ENCODE measurements at regions not wholly inside any gene's neighbourhood (a gene's known extent, or its start where the extent isn't known, plus 50 kb on each side); places are given as distances from the start of the nearest gene placed in this dataset.

DNA sequence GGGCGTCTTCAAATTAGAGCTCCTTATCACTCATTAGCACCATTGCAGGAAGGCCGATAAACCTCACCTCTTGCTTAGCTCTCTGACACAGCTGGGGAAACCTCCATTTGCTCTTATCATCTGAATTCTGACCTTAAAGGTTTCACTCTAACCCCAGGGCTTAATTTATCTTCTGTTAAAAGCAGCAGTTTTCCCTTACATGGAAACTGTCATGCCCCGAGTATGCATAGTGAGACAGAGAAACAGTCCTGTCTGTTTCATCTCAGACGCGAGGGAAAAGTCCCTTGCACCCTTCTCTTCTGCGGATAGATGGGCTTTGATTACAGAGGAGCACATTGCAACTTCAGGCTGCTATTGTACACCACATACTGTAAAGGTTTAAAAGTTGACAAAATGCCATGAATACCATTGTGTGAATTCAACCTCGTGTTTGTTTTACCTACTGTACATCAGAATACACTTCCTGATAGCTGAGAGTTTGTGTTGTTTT, 191.5 kb upstream of the BMP2 start:
- Histone ChIP-seq H3K27ac (ENCODE audit: low read length) (no peak overlapping the region), H3K36me3 (ENCODE audit: insufficient read depth, low read depth, low read length) (no peaks in the 10 kb centered on the region), H3K9me3 (ENCODE audit: insufficient read depth, low read depth, low read length) (no peaks in the 10 kb centered on the region), H3K4me1 (ENCODE audit: insufficient read depth, low read length) (no peaks in the 10 kb centered on the region), H3K9ac (ENCODE audit: low read depth, low read length) (no peak overlapping the region), H3K4me3 (ENCODE audit: low read length) (no peak overlapping the region), H3K27me3 (ENCODE audit: insufficient read depth, low read length) (no peaks in the 10 kb centered on the region)

DNA sequence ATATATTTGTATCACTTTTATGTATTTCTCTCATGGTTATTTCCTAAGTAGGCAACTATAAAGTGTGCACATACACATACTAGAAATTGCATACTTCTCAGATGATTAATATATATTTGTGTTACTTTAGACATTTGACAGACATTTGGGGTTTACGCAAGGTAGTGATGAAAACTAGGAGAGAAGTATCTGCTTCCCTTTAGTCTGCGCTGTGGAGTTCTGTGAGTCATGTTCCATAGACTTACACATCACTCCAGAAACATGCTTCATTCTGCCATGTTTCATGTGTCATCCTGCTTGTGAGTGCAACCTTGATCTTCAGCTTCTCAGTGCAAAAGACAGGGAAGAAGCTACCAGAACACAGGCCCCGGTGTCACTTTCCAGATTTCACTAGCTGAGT, 200.7 kb upstream of the BMP2 start:
- Histone ChIP-seq H3K9ac (ENCODE audit: low read depth, low read length) (no peak overlapping the region), H3K4me1 (ENCODE audit: insufficient read depth, low read length) (no peaks in the 10 kb centered on the region), H3K36me3 (ENCODE audit: insufficient read depth, low read depth, low read length) (no peaks in the 10 kb centered on the region), H3K27ac (ENCODE audit: low read length) (no peak overlapping the region), H3K27me3 (ENCODE audit: insufficient read depth, low read length) (peaks cover 4% of the 10 kb centered on the region; the same call in 1 of the 2 replicates), H3K9me3 (ENCODE audit: insufficient read depth, low read depth, low read length) (no peaks in the 10 kb centered on the region), H3K4me3 (ENCODE audit: low read length) (no peak overlapping the region)

DNA sequence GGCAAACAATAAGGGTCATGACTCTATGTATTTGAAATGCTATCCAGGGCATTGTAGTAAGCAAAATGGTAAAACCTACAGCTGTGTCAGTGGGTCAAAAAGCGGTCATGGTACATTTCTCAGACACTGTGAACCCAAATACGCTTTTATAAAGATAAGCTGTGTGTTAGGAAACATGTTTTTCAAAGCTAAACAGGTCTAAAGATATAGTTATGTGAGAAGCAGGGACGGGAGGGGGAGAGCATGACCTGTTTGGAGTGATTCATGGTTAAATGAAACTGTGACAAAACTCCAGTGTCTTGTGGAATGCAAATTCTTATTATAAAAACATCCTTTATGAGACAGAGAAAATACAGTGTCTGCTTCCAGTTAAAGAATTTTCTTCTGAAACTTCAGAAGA, 205.4 kb upstream of the BMP2 start:
- H3K36me3 ChIP-seq (ENCODE audit: insufficient read depth, low read depth, low read length) = no peaks in the 10 kb centered on the region
- H3K9ac ChIP-seq (ENCODE audit: low read depth, low read length) = no peak overlapping the region
- no peak overlapping the region for H3K27ac ChIP-seq (ENCODE audit: low read length)
- H3K4me3 ChIP-seq (ENCODE audit: low read length) = no peak overlapping the region
- no peaks in the 10 kb centered on the region for H3K9me3 ChIP-seq (ENCODE audit: insufficient read depth, low read depth, low read length)
- H3K4me1 ChIP-seq (ENCODE audit: insufficient read depth, low read length) = no peaks in the 10 kb centered on the region
- peaks cover 4% of the 10 kb centered on the region; the same call in 1 of the 2 replicates for H3K27me3 ChIP-seq (ENCODE audit: insufficient read depth, low read length)

DNA sequence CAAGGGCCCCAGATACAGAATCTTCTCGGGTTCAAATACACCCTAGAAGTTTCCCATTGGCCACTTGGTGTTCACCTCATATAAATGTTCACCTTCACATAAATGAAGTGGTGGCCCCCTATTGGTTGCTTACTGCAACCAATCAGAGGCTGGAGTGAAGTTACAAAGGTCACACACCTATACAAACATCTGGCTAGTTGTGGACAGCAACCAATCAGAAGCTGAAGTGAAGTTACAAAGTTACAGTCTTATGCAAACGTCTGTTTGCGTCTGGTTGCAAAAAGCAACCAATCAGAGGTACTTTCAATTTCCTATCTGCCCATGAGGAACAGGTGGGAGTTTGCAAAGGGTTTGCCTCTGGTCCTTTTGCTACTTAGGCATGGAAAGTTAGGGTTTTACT, 206.5 kb upstream of the BMP2 start:
- Histone ChIP-seq H3K27me3 (ENCODE audit: insufficient read depth, low read length) (peaks cover 4% of the 10 kb centered on the region; the same call in 1 of the 2 replicates), H3K9me3 (ENCODE audit: insufficient read depth, low read depth, low read length) (no peaks in the 10 kb centered on the region), H3K36me3 (ENCODE audit: insufficient read depth, low read depth, low read length) (no peaks in the 10 kb centered on the region), H3K9ac (ENCODE audit: low read depth, low read length) (no peak overlapping the region), H3K27ac (ENCODE audit: low read length) (no peak overlapping the region), H3K4me1 (ENCODE audit: insufficient read depth, low read length) (no peaks in the 10 kb centered on the region), H3K4me3 (ENCODE audit: low read length) (no peak overlapping the region)

DNA sequence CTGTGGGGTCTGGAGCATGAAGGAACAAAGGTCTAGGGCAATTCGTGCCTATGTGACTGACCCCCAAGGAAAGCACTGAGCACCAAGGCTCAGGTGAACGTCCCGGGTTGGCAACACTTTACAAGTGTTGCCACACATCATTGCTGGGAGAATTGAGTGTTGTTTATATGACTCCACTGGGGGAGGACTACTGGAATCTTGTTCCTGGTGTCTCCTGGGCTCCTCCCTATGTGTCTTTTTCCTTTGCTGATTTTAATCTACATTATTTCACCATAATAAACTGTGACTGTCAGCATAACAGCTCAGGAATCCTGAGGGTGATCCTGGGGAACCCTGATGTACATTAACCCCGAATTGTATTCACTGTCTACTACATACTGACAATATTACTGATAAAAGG, 207.7 kb upstream of the BMP2 start:
- no peak overlapping the region for H3K9ac ChIP-seq (ENCODE audit: low read depth, low read length)
- no peak overlapping the region for H3K27ac ChIP-seq (ENCODE audit: low read length)
- H3K4me1 ChIP-seq (ENCODE audit: insufficient read depth, low read length) = no peaks in the 10 kb centered on the region
- H3K9me3 ChIP-seq (ENCODE audit: insufficient read depth, low read depth, low read length) = no peaks in the 10 kb centered on the region
- no peak overlapping the region for H3K4me3 ChIP-seq (ENCODE audit: low read length)
- no peaks in the 10 kb centered on the region for H3K36me3 ChIP-seq (ENCODE audit: insufficient read depth, low read depth, low read length)
- H3K27me3 ChIP-seq (ENCODE audit: insufficient read depth, low read length) = peaks cover 4% of the 10 kb centered on the region; the same call in 1 of the 2 replicates

DNA sequence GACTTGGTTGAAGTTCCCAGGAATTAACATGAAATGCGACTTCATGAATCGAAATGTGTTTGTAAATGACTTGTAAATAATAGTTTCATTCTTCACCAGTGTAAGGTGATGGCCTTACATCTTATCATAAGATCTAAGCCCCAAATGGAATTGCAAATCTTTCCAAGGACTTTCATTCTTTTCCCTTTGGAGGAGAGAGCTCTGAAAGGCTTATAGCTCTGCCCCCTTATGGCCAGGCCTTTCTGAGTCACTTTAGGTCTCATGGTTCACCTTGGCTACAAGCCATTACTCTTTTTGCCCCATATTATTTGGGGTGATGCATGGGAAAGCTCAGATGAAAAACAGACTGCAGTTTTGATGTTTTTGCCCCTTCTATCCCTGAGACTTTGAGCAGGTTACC, 209.1 kb upstream of the BMP2 start:
- no peaks in the 10 kb centered on the region for H3K36me3 ChIP-seq (ENCODE audit: insufficient read depth, low read depth, low read length)
- no peak overlapping the region for H3K27ac ChIP-seq (ENCODE audit: low read length)

DNA sequence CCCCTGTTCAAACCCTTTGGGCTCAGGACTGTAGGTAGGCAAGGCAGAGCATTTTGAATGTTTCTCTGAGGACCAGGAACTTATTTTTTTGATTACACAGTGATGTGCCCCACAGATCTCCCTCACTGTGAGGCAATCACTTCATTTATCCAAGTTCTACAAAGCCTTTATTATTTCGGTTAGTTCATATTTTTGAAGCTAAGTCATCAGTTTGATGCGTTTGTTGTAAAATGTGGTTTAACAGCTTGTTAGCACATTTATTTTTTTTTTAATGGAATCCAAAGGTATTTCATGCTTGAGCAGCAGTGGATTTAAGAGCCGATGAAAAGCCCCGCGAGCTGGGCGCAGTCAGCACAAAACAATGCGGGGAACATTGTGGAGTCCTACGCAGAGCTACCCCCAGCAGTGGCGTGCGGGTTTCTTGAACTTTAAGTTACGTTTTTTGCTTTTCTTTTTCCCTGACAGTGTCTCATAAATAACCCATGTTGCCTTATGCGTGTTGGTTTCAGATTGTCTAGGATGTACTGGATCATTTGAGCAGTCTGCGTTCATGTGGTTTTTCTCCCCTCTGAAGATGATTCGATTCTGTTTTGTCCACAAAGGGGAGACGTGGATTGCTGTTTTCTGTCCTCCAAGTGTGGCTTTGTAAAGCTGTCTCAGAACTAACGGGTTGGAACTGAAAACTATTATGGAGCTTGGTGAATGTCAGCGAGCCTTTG, 233.6 kb upstream of the BMP2 start:
- Histone ChIP-seq H3K9ac (ENCODE audit: low read depth, low read length) (no peak overlapping the region), H3K4me3 (ENCODE audit: low read length) (no peak overlapping the region), H3K9me3 (ENCODE audit: insufficient read depth, low read depth, low read length) (no peaks in the 10 kb centered on the region), H3K27ac (ENCODE audit: low read length) (no peak overlapping the region), H3K4me1 (ENCODE audit: insufficient read depth, low read length) (no peaks in the 10 kb centered on the region), H3K36me3 (ENCODE audit: insufficient read depth, low read depth, low read length) (no peaks in the 10 kb centered on the region), H3K27me3 (ENCODE audit: insufficient read depth, low read length) (no peaks in the 10 kb centered on the region)

More for the DNA sequence above, 209.1 kb upstream of the BMP2 start:
- Histone ChIP-seq H3K4me1 (ENCODE audit: insufficient read depth, low read length) (no peaks in the 10 kb centered on the region), H3K9ac (ENCODE audit: low read depth, low read length) (no peak overlapping the region), H3K9me3 (ENCODE audit: insufficient read depth, low read depth, low read length) (no peaks in the 10 kb centered on the region), H3K4me3 (ENCODE audit: low read length) (no peak overlapping the region), H3K27me3 (ENCODE audit: insufficient read depth, low read length) (no peaks in the 10 kb centered on the region; the same call in 1 of the 2 replicates)

DNA sequence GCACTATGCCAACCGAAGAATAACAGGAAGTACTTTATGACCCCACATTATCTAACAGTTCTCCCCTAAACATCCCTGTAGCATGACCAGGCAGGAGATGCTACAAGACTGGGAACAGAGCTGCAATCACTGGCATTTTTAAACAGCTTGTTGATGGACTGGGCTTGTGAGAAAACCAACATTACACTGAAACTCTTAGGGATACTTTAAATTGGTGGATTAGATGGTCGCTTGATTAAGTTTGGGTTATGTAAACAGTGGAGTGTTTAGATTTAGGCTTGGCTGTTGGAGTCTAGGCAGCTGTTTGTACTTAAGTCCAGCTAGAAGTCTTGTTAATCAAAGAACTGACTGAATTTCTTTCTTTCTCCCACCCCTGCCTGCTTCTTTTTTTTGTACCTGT, 234.1 kb upstream of the BMP2 start:
- Histone ChIP-seq H3K27ac (ENCODE audit: low read length) (no peak overlapping the region), H3K9ac (ENCODE audit: low read depth, low read length) (no peak overlapping the region)

DNA sequence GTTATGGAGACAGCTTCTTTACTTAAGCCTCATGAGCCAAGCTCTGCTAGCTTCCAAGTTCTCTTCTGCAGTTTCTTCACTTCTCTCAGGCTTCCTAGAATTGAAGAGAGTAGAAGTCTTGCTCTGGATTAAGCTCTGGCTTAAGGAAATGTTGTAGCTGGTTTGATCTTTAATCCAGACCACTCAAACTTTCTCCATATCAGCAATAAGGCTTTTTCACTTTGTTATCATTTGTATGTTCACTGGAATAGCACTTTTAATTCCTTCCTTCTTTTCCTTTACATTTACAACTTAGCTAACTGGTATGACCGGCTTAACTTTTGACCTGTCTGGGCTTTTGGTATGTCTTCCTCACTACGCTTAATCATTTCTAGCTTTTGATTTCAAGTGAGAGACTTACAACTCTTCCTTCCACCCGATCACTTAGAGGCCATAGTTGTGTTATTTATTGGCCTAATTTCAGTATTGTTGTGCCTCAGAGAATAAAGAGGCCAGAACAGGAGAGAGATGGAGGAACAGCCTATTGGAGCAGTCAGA, 236.6 kb upstream of the BMP2 start:
- H3K9ac ChIP-seq (ENCODE audit: low read depth, low read length) = no peak overlapping the region
- H3K27ac ChIP-seq (ENCODE audit: low read length) = no peak overlapping the region
- no peaks in the 10 kb centered on the region for H3K9me3 ChIP-seq (ENCODE audit: insufficient read depth, low read depth, low read length)
- no peaks in the 10 kb centered on the region for H3K36me3 ChIP-seq (ENCODE audit: insufficient read depth, low read depth, low read length)
- no peaks in the 10 kb centered on the region for H3K4me1 ChIP-seq (ENCODE audit: insufficient read depth, low read length)
- H3K4me3 ChIP-seq (ENCODE audit: low read length) = no peak overlapping the region
- no peaks in the 10 kb centered on the region for H3K27me3 ChIP-seq (ENCODE audit: insufficient read depth, low read length)

More for the DNA sequence above, 234.1 kb upstream of the BMP2 start:
- H3K4me3 ChIP-seq (ENCODE audit: low read length) = no peak overlapping the region
- H3K36me3 ChIP-seq (ENCODE audit: insufficient read depth, low read depth, low read length) = no peaks in the 10 kb centered on the region
- H3K9me3 ChIP-seq (ENCODE audit: insufficient read depth, low read depth, low read length) = no peaks in the 10 kb centered on the region
- no peaks in the 10 kb centered on the region for H3K27me3 ChIP-seq (ENCODE audit: insufficient read depth, low read length)
- no peaks in the 10 kb centered on the region for H3K4me1 ChIP-seq (ENCODE audit: insufficient read depth, low read length)

DNA sequence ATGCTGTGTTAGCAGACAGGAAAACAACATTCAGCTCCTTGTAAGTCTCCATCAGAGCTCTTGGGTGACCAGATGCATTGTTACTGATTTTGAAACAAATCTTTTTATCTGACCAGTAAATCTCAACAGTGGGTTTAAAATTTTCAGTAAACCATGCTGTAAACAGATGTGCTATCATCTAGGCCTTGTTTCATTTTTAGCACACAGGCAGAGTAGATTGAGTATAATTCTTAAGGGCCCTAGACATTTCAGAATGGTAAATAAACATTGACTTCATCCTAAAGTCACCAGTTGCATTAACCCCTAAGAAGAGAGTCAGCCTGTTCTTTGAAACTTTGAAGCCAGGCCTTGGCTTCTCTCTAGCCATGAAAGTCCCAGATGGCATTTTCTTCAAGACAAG, 237.2 kb upstream of the BMP2 start:
- Histone ChIP-seq H3K9me3 (ENCODE audit: insufficient read depth, low read depth, low read length) (no peaks in the 10 kb centered on the region), H3K27me3 (ENCODE audit: insufficient read depth, low read length) (no peaks in the 10 kb centered on the region), H3K9ac (ENCODE audit: low read depth, low read length) (no peak overlapping the region), H3K4me3 (ENCODE audit: low read length) (no peak overlapping the region), H3K4me1 (ENCODE audit: insufficient read depth, low read length) (no peaks in the 10 kb centered on the region), H3K27ac (ENCODE audit: low read length) (no peak overlapping the region), H3K36me3 (ENCODE audit: insufficient read depth, low read depth, low read length) (no peaks in the 10 kb centered on the region)

DNA sequence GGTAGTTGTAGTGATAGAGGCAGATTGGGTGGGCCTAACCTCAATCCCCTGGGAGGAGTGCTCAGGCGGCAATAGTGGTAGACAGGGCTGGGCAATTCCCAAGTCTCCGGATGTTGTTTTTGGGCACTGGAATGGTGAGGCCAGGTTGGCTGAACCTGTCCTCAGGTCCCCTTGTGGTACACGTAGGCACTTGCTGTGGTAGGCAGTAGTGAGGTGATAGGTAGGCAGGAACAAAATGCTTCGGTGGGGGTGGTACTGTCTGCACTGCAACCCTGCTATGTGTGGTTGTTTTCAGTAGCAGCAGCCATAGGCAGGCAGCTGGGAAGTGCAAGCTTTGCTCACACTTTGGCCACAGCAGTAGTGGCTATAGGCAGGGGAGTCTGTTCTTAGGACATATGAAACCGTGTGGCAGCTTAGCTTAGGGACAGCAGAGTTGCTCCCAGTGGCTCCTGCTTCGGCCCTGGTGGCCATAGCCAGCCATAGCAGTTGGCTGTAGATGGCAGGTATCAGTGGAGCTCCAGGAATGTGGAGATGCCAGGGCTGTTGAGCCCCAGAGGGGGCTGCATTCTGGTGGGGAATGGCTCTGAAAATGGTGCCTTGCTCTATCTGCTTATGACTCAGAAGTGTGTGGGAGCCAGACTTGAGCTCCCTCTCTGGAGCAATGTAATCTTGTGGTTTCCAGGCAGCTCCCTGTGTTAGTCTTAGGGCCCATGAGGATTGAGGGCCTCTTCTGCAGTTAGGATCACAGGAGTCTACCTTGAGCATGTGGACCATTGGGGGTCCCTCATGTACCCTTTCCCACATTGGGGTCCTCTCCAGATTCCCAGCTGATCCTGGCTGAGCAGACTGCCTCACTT, 241.8 kb upstream of the BMP2 start:
- H3K4me3 ChIP-seq (ENCODE audit: low read length) = no peak overlapping the region
- H3K9ac ChIP-seq (ENCODE audit: low read depth, low read length) = no peak overlapping the region
- H3K27me3 ChIP-seq (ENCODE audit: insufficient read depth, low read length) = no peaks in the 10 kb centered on the region
- no peak overlapping the region for H3K27ac ChIP-seq (ENCODE audit: low read length)
- no peaks in the 10 kb centered on the region; the same call in 1 of the 2 replicates for H3K9me3 ChIP-seq (ENCODE audit: insufficient read depth, low read depth, low read length)
- no peaks in the 10 kb centered on the region for H3K36me3 ChIP-seq (ENCODE audit: insufficient read depth, low read depth, low read length)
- H3K4me1 ChIP-seq (ENCODE audit: insufficient read depth, low read length) = no peaks in the 10 kb centered on the region
